H9 (cell line): ENCODE measurements at regions not wholly inside any gene's neighbourhood (a gene's known extent, or its start where the extent isn't known, plus 50 kb on each side); places are given as distances from the start of the nearest gene placed in this dataset.

Source experiments
- DNase-seq: peaks from one replicate; pipeline ENCODE4 v3.0.0-alpha.2; 2017
- H2AFZ ChIP-seq: one replicate; pipeline ENCODE4 v1.6.1; 2013; ENCODE audit warnings: mild to moderate bottlenecking, low read length, control low read depth, moderate library complexity
- H2AK5ac ChIP-seq: 2 replicates; pipeline ENCODE4 v1.6.1; 2013; ENCODE audit warnings: low read length, control low read depth, mixed read lengths; ENCODE audit not compliant: insufficient read length
- H2BK120ac ChIP-seq: one replicate; pipeline ENCODE4 v1.6.1; 2013; ENCODE audit warnings: low read depth, mild to moderate bottlenecking, low read length, control low read depth, inconsistent platforms; ENCODE audit not compliant: poor library complexity, severe bottlenecking
- H2BK12ac ChIP-seq: 2 replicates; pipeline ENCODE4 v1.6.1; 2013; ENCODE audit warnings: low read length, control low read depth, mixed read lengths, low read depth; ENCODE audit not compliant: insufficient read length
- H2BK15ac ChIP-seq: 2 replicates; pipeline ENCODE4 v1.6.1; 2013; ENCODE audit warnings: low read depth, low read length, control low read depth
- H2BK20ac ChIP-seq: one replicate; pipeline ENCODE4 v1.6.1; 2013; ENCODE audit warnings: low read depth, mild to moderate bottlenecking, low read length, control low read depth, inconsistent platforms; ENCODE audit not compliant: poor library complexity, severe bottlenecking
- H2BK5ac ChIP-seq: 2 replicates; pipeline ENCODE4 v1.6.1; 2013; ENCODE audit warnings: low read length, control low read depth, mixed read lengths; ENCODE audit not compliant: insufficient read length
- H3K14ac ChIP-seq: 2 replicates; pipeline ENCODE4 v1.6.1; 2013; ENCODE audit warnings: low read length, control low read depth; ENCODE audit not compliant: insufficient read depth
- H3K18ac ChIP-seq: 2 replicates; pipeline ENCODE4 v1.6.1; 2013; ENCODE audit warnings: low read depth, mild to moderate bottlenecking, mixed read lengths, low read length, control low read depth; ENCODE audit not compliant: insufficient read length
- H3K23ac ChIP-seq: 2 replicates; pipeline ENCODE4 v1.6.1; 2013; ENCODE audit warnings: low read length, control low read depth, mixed read lengths, low read depth; ENCODE audit not compliant: insufficient read length
- H3K23me2 ChIP-seq: 2 replicates; pipeline ENCODE4 v1.6.1; 2013; ENCODE audit warnings: low read depth, mild to moderate bottlenecking, mixed read lengths, low read length, control low read depth; ENCODE audit not compliant: insufficient read length, poor library complexity, severe bottlenecking
- H3K27ac ChIP-seq: 2 replicates; pipeline ENCODE4 v1.5.1; 2013; ENCODE audit warnings: low read length, control low read depth, mixed read lengths, low read depth; ENCODE audit not compliant: insufficient read length
- H3K27me3 ChIP-seq: 2 replicates; pipeline ENCODE4 v1.6.1; 2013; ENCODE audit warnings: low read length, control low read depth, inconsistent platforms; ENCODE audit not compliant: insufficient read depth
- H3K4ac ChIP-seq: 2 replicates; pipeline ENCODE4 v1.6.1; 2013; ENCODE audit warnings: low read depth, mild to moderate bottlenecking, control low read depth, inconsistent platforms, low read length, moderate library complexity
- H3K4me1 ChIP-seq: 2 replicates; pipeline ENCODE4 v1.6.1; 2013; ENCODE audit warnings: low read length, control low read depth, inconsistent platforms; ENCODE audit not compliant: insufficient read depth
- H3K4me2 ChIP-seq: 2 replicates; pipeline ENCODE4 v1.6.1; 2013; ENCODE audit warnings: low read length, control low read depth, mixed read lengths; ENCODE audit not compliant: insufficient read length, insufficient read depth
- H3K56ac ChIP-seq: 2 replicates; pipeline ENCODE4 v1.6.1; 2013; ENCODE audit warnings: low read depth, mild to moderate bottlenecking, mixed read lengths, low read length, control low read depth; ENCODE audit not compliant: insufficient read length
- H3K79me1 ChIP-seq: 2 replicates; pipeline ENCODE4 v1.6.1; 2013; ENCODE audit warnings: low read depth, mild to moderate bottlenecking, moderate library complexity, low read length, control low read depth, inconsistent platforms; ENCODE audit not compliant: insufficient read depth, poor library complexity, severe bottlenecking
- H3K79me2 ChIP-seq: 2 replicates; pipeline ENCODE4 v1.6.1; 2013; ENCODE audit warnings: low read length, control low read depth, inconsistent platforms; ENCODE audit not compliant: insufficient read depth
- H3K9ac ChIP-seq: 2 replicates; pipeline ENCODE4 v1.6.1; 2013; ENCODE audit warnings: low read length, control low read depth, mixed read lengths; ENCODE audit not compliant: insufficient read length; ENCODE audit errors: extremely low read depth
- H3K9me3 ChIP-seq: one replicate; pipeline ENCODE4 v1.6.1; 2013; ENCODE audit warnings: low read depth, low read length, inconsistent platforms; ENCODE audit not compliant: control insufficient read depth
- H3T11ph ChIP-seq: one replicate; pipeline ENCODE4 v1.6.1; 2013; ENCODE audit warnings: mild to moderate bottlenecking, low read length, control low read depth, inconsistent platforms
- H4K20me1 ChIP-seq: one replicate; pipeline ENCODE4 v1.6.1; 2013; ENCODE audit not compliant: control insufficient read depth, insufficient read length, insufficient read depth
- H4K5ac ChIP-seq: 2 replicates; pipeline ENCODE4 v1.6.1; 2013; ENCODE audit warnings: low read depth, mild to moderate bottlenecking, mixed read lengths, low read length, control low read depth; ENCODE audit not compliant: insufficient read length
- H4K8ac ChIP-seq: replicated peaks from 2 replicates; pipeline ENCODE4 v1.6.1; 2013; ENCODE audit warnings: low read length, control low read depth, mixed read lengths, low read depth; ENCODE audit not compliant: insufficient read length
- H4K91ac ChIP-seq: 2 replicates; pipeline ENCODE4 v1.6.1; 2013; ENCODE audit warnings: low read depth, mild to moderate bottlenecking, moderate library complexity, mixed read lengths, low read length, control low read depth; ENCODE audit not compliant: insufficient read length
- H3K27ac Mint-ChIP-seq, 3 experiments: 2 replicates in 2 of 3; 3 replicates in 1 of 3; pipeline ENCODE4 v1.8.0; 2020 to 2021; ENCODE audit warnings: mixed read lengths in 3 of 3, mild to moderate bottlenecking in 1 of 3, moderate library complexity in 1 of 3
- H3K27me3 Mint-ChIP-seq: 2 replicates; pipeline ENCODE4 v1.8.0; 2021; ENCODE audit warnings: low read depth, mild to moderate bottlenecking, moderate library complexity, mixed read lengths
- H3K36me3 Mint-ChIP-seq, 3 experiments: 2 replicates in 2 of 3; 3 replicates in 1 of 3; pipeline ENCODE4 v1.8.0; 2020 to 2021; ENCODE audit warnings: low read depth in 3 of 3, mixed read lengths in 3 of 3; ENCODE audit not compliant: insufficient read depth in 1 of 3
- H3K4me1 Mint-ChIP-seq, 2 experiments: 2 replicates each; pipeline ENCODE4 v1.8.0; 2020; ENCODE audit warnings: mixed read lengths in 2 of 2
- H3K4me3 Mint-ChIP-seq, 2 experiments: 2 replicates in 1 of 2; 3 replicates in 1 of 2; pipeline ENCODE4 v1.8.0; 2020 to 2021; ENCODE audit warnings: mild to moderate bottlenecking in 2 of 2, mixed read lengths in 2 of 2, moderate library complexity in 1 of 2
- H3K9me3 Mint-ChIP-seq, 2 experiments: 2 replicates in 1 of 2; 3 replicates in 1 of 2; pipeline ENCODE4 v1.8.0; 2020; ENCODE audit warnings: mild to moderate bottlenecking in 2 of 2, mixed read lengths in 2 of 2, moderate library complexity in 1 of 2
- CTCF ChIP-seq: fragments of 200-600 bp; sonication (generic); conservative IDR thresholded peaks from 3 replicates; pipeline ENCODE4 v1.8.0; 2021; ENCODE audit warnings: antibody characterized with exemption, mild to moderate bottlenecking
- WGBS: extraction: QIAGEN DNeasy Blood & Tissue Kit; methylation state at CpG from one replicate; pipeline ENCODE4 v1.1.7; 2013; ENCODE audit warnings: missing lambda C conversion rate, low lambda C conversion rate, mixed read lengths; ENCODE audit not compliant: insufficient read length; ENCODE audit errors: extremely low coverage; 5-methylcytosine and 5-hydroxymethylcytosine counted together

GRCh38 chr7:57354679-57355338, 95.2 kb upstream of the ZNF716 start:
- no peak overlapping the region for H2AFZ ChIP-seq
- peaks cover 6% of the 10 kb centered on the region for H3K27me3 Mint-ChIP-seq
- H3T11ph ChIP-seq = no peak overlapping the region
- no peaks in the 10 kb centered on the region for H3K27me3 ChIP-seq
- H3K4me1 Mint-ChIP-seq = no peaks in the 10 kb centered on the region
- no peak overlapping the region for H2AK5ac ChIP-seq
- no peak overlapping the region for H3K56ac ChIP-seq
- no peak overlapping the region for H3K27ac Mint-ChIP-seq
- no peak overlapping the region for H4K5ac ChIP-seq
- H4K8ac ChIP-seq = no peak overlapping the region
- no peak overlapping the region for H3K4ac ChIP-seq
- no peaks in the 10 kb centered on the region for H4K20me1 ChIP-seq
- H3K18ac ChIP-seq = no peak overlapping the region
- no peak overlapping the region for H2BK5ac ChIP-seq
- H2BK15ac ChIP-seq = no peak overlapping the region
- H3K79me2 ChIP-seq = no peaks in the 10 kb centered on the region
- H4K91ac ChIP-seq = no peak overlapping the region
- no peak for TF ChIP-seq CTCF
- DNase-seq = no peak
- H3K9ac ChIP-seq = no peak overlapping the region
- no peak overlapping the region for H3K14ac ChIP-seq
- H3K27ac ChIP-seq = no peak overlapping the region
- H3K23ac ChIP-seq = no peak overlapping the region
- no peaks in the 10 kb centered on the region for H3K79me1 ChIP-seq
- no peak overlapping the region for H3K4me3 Mint-ChIP-seq
- H3K4me2 ChIP-seq = no peak overlapping the region
- no peaks in the 10 kb centered on the region for H3K4me1 ChIP-seq
- no peak overlapping the region for H2BK12ac ChIP-seq
- peaks cover 98% of the 10 kb centered on the region for H3K9me3 ChIP-seq
- no peaks in the 10 kb centered on the region for H3K23me2 ChIP-seq
- no CpG with 5 or more reads among the region's 12 CpGs for WGBS
- peaks cover 95 to 97% of the 10 kb centered on the region in 2 experiments for H3K9me3 Mint-ChIP-seq
- H2BK120ac ChIP-seq = no peak overlapping the region
- peaks cover 32 to 42% (median 33%) of the 10 kb centered on the region in 3 experiments for H3K36me3 Mint-ChIP-seq
- H2BK20ac ChIP-seq = no peak overlapping the region
